Suppressor macrophage treated with lipopolysaccharide for 1 hour (primary cell): ENCODE measurements at regions not wholly inside any gene's neighbourhood (a gene's known extent, or its start where the extent isn't known, plus 50 kb on each side); places are given as distances from the start of the nearest gene placed in this dataset.
A peak's percentile ranks its signal among the peaks of the same experiment; 100 is the strongest.

Experiments
- DNase-seq, 3 donors: peaks; one replicate each; pipeline ENCODE4 v3.0.0-alpha.2; 2020 to 2022

DNA sequence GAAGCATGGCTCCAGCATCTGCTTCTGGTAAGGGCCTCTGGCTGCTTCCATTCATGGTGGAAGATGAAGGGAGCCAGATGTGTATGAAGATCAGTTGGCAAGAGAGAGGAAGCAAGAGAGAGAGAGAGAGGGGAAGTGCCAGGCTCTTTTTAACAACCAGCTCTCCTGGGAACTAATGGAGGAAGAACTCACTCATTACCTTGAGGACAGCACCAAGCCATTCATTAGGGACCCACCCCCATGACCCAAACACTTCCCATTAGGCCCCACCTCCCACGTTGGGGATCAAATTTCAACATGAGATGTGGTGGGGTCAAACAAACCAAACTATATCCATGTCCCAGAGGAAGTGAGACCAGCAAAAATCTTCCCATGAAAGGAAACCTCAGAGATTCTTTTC is 124.8 kb upstream of the SIX2 start:
- peak in 1 of 3 donors; percentile 18 for DNase-seq

GRCh38 chr2:45132551-45132950 is 123.3 kb upstream of the SIX2 start:
- DNase-seq: no peak

- DNase-seq: no peak
Measured at GRCh38 chr2:45131587-45131986, 122.3 kb upstream of the SIX2 start.

DNA sequence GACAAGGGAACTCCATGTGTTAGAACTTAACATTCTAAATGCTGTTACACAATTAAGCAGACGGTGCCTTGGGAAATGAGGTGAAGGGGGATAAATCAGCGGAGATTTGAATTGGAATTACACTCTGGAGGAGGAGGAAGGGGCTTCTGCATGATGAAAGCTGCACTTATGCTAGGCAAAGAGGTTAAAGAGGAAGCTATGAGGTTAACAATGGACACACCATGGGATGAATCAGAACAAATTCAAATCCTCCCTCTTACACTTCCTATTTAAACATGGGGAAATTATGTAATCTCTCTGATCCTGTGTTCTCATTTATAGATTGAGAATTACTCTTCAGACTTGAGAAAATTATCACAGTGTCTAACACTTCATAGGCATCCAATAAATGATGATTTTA is 121.5 kb upstream of the SIX2 start:
- peak; percentile 55 to 84 (median 84) for DNase-seq

GRCh38 chr2:45128580-45128997 is 119.3 kb upstream of the SIX2 start:
- peak; percentile 44 to 68 (median 50) for DNase-seq

DNA sequence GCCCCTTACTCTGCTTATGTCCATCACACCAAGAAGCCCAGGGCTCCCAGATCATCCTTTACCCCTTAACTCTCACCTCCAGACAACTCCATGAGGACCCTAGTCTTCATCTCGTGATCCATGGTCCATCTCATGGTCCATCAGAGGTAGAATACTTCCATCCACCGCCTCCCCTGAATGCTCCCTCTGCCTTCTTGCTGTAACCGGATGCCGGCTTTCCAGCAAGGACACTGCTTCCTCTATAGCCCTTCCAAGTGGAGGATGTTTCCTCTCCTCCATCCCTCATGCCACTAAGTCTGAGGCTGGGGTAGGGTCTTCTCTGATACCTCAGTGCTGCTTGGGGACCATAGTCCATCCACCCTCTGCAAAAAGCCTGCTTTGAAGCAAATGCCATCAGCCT is 118.6 kb upstream of the SIX2 start:
- DNase-seq: no peak

DNA sequence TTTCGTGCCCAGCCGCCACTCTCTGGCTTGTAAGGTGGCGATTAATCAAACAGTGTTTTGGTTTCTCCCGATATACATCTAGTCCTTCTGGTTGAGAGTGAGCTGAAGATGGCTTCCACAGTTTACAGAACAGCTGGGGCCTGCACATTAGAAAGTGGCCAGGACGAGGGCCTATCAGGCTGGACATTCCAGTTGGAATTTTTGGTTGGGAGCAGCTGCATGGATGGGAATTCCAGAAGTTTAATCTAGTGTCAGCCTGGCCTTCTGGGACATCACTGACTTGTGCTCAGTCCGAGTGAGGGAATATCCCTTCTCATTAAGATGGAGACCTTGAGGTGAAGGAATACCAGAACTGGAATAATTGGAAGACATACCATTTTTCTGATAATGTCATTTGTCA is 118.1 kb upstream of the SIX2 start:
- DNase-seq: no peak

- DNase-seq: no peak
Measured at GRCh38 chr2:45125232-45125631, 116.0 kb upstream of the SIX2 start.

DNA sequence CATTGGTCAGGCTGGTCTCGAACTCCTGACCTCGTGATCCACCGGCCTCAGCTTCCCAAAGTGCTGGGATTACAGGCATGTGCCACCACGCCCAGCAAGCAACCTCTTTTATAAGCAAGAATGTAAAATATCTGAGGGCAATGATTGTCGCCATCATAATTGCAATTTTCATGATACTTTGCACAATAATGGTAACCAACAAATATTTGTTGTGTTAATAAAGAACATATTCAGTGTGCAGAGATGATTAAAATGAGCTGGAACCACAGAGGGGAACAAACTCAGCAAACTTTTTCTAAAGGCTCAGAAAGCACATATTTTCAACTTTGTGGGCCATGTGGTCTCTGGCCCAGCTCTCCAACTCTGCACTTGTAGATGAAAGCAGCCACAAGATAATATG is 115.2 kb upstream of the SIX2 start:
- no peak for DNase-seq

GRCh38 chr2:45123521-45124191 is 114.4 kb upstream of the SIX2 start:
- DNase-seq: no peak

DNA sequence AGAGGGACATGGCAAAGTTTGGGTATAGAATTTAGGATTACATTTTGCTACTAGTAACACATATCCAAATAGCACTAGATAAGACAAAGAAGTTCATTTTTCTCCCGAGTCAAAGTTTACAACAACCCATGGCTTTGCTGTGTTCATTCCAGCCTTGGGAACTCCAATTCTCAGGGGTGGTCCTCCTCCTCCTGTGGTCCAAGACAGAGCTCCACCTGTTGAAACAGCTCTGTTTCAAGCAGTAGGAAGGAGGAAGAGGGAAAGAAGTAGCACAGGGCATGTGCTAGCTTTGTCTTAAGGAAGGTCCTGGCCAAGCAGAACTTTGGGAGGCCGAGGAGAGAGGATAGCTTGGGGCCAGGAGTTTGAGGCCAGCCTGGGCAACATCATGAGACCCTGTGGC is 113.8 kb upstream of the SIX2 start:
- no peak for DNase-seq

GRCh38 chr2:45121236-45121927 is 112.1 kb upstream of the SIX2 start:
- no peak for DNase-seq

- no peak for DNase-seq
Measured at GRCh38 chr2:45120546-45120945, 111.3 kb upstream of the SIX2 start.

DNA sequence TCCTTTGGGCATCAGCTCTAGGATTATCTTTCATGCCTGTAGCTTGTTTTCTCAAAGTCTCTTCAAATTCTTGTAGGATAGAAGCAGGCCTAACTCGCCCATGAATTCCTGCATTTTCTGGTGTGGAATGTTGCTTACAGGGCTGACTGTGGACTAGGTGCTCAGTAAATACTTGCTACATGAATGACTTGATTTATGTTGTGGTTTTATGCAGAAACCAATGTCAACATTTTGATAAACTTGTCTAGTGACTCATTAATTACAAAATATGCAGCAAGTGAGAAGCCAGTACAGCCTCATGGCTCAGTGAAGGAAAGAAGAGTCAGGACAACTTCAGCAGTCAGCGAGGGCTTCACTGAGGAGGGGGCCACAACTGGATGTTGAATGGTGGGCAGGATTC is 110.6 kb upstream of the SIX2 start:
- DNase-seq: no peak

DNA sequence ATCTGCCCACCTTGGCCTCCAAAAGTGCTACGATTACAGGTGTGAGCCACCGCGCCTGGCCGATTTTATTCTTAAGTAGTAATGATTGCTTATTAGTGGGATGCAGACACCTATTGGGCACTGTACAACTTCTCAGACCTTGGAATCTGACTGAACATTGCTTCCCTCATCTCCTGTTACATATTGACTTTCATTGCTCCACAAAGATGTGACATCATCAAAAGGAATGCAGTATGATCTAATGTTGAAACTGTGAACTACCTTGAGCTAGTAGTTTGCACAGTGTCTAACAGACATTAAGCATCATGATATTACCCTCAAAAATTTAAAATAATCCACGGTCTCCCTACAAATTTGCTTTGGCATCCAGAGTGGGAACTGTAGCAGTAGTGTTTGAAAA is 109.8 kb upstream of the SIX2 start:
- no peak for DNase-seq

- no peak for DNase-seq
Measured at GRCh38 chr2:45117383-45117782, 108.1 kb upstream of the SIX2 start.

GRCh38 chr2:45115181-45115580 is 105.9 kb upstream of the SIX2 start:
- DNase-seq: no peak

GRCh38 chr2:45114221-45114955 is 105.1 kb upstream of the SIX2 start:
- DNase-seq: no peak

GRCh38 chr2:45112750-45113149 is 103.5 kb upstream of the SIX2 start:
- DNase-seq: no peak

- no peak for DNase-seq
Measured at GRCh38 chr2:45105050-45105582, 95.9 kb upstream of the SIX2 start.

- no peak for DNase-seq
Measured at GRCh38 chr2:45104429-45104828, 95.2 kb upstream of the SIX2 start.

- DNase-seq: no peak
Measured at GRCh38 chr2:45103351-45104345, 94.4 kb upstream of the SIX2 start.
